ENCODE measurements at regions not wholly inside any gene's neighbourhood (a gene's known extent, or its start where the extent isn't known, plus 50 kb on each side); places are given as distances from the start of the nearest gene placed in this dataset.

DNA sequence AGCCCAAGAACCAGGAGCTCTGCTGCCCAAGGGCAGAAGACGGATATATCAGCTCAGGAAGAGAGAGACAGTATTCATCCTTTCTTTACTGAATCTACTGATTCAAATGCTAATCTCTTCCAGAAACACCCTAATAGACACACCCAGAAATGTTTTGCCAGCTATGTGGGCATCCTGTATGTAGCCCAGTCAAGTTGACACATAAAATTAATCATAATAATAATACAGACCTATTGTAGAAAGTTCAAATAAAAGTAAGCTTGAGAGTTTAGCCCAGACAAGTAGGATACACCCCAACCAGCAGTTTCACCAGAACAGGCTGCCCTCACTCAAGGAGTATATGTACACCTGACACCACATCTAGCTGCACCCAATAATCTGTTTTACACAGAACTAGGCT is 73.9 kb upstream of the VGLL2 start:
- Mint-ChIP-seq H3K4me1 (ENCODE audit: low read depth) (no peaks in the 10 kb centered on the region), H3K4me3 (ENCODE audit: low read depth) (no peak overlapping the region), H3K36me3 (ENCODE audit: low read depth) (no peaks in the 10 kb centered on the region), H3K27ac (no peak overlapping the region), H3K9me3 (no peaks in the 10 kb centered on the region), H3K27me3 (ENCODE audit: low read depth) (no peaks in the 10 kb centered on the region)
- no peak for DNase-seq (ENCODE audit: low spot score)
- intact Hi-C loops (cut with micrococcal nuclease) = no loop called here

DNA sequence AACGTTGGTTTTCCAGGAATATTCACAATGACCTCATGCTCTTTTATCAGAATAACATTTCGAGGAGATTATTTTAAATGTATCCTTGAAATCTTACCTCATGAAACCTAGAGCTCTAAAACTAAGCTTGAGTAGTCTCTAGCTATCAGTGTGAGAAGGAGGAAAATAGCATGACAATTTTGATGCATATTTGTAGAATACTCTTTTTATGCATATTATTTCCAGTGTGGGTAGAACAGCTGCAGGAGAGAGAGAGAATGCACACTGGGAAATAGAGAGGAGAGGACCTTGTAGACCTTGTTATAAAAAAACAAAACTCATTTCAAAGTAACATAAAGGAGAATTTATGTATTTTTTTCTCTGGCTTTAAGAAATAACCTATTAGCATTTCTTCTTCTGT is 71.1 kb upstream of the VGLL2 start:
- intact Hi-C loops (cut with micrococcal nuclease) = no loop called here
- no peak for DNase-seq (ENCODE audit: low spot score)
- Mint-ChIP-seq H3K27ac (no peak overlapping the region), H3K36me3 (ENCODE audit: low read depth) (no peaks in the 10 kb centered on the region), H3K4me1 (ENCODE audit: low read depth) (no peaks in the 10 kb centered on the region), H3K9me3 (no peaks in the 10 kb centered on the region), H3K4me3 (ENCODE audit: low read depth) (no peak overlapping the region), H3K27me3 (ENCODE audit: low read depth) (no peaks in the 10 kb centered on the region)

DNA sequence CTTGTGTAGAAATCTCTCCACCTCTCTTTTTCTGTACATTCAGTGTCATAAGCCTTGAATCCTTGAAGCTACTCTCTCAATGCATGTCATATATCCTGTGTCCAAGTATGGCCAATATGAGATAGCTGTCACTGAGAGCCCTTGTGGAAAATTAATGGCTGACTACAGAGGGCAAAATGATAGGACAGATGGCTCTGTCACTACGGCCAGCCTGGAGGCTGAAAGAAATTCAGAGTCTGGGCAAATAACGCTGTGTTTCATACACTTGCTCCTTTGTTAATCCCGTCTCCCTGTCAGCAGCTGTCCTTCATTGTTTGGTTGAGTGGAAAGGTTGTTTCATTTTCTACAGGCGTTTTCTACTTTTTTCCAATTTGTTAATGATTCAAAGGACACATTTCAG is 70.4 kb upstream of the VGLL2 start:
- intact Hi-C loops (cut with micrococcal nuclease) = no loop called here
- Mint-ChIP-seq H3K27me3 (ENCODE audit: low read depth) (no peaks in the 10 kb centered on the region), H3K9me3 (no peaks in the 10 kb centered on the region), H3K27ac (no peak overlapping the region), H3K4me1 (ENCODE audit: low read depth) (no peaks in the 10 kb centered on the region), H3K4me3 (ENCODE audit: low read depth) (no peak overlapping the region), H3K36me3 (ENCODE audit: low read depth) (no peaks in the 10 kb centered on the region)
- no peak for DNase-seq (ENCODE audit: low spot score)

DNA sequence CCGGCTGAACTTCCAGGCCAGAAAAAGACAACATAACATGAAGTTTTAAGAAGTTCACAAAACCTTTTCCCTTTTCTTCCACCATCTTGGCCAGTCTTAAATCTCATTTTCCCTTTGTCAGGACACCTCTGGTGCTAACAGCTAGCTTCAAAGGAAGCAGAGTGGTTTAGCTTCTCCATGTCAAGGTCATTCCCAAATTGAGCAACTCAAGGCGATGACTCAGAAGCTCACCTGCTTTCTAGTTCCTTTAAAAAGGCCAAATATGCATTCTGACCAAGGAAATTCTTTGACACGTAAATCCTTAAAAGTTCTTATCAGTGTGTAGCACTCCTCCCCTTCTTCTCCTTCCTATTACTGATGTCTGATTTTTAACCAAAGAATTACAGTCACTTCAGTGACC is 69.6 kb upstream of the VGLL2 start:
- Mint-ChIP-seq H3K36me3 (ENCODE audit: low read depth) (no peaks in the 10 kb centered on the region), H3K27me3 (ENCODE audit: low read depth) (no peaks in the 10 kb centered on the region), H3K4me3 (ENCODE audit: low read depth) (no peak overlapping the region), H3K4me1 (ENCODE audit: low read depth) (no peaks in the 10 kb centered on the region), H3K27ac (no peak overlapping the region), H3K9me3 (no peaks in the 10 kb centered on the region)
- intact Hi-C loops (cut with micrococcal nuclease) = no loop called here
- DNase-seq (ENCODE audit: low spot score) = no peak

DNA sequence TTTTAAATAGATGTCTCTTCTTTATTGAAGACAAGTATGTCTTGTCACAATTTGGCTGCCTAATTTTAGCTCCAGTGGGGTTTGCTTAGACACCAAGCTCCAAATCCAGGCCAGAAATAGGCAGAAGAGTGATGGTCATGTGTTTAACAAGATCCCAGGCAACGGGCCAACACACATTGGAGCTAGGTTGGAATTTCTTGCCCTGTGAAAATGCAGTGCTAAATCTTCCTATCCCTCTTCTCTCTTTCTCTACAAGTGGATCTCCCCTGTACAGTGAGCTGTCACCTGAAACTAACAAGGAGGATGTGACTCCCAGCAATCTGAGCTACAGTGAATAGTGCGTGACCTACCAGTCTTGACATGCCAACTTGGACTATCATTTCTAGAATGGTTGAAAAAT is 65.3 kb upstream of the VGLL2 start:
- Mint-ChIP-seq H3K9me3 (no peaks in the 10 kb centered on the region), H3K4me1 (ENCODE audit: low read depth) (no peaks in the 10 kb centered on the region), H3K27me3 (ENCODE audit: low read depth) (no peaks in the 10 kb centered on the region), H3K36me3 (ENCODE audit: low read depth) (no peaks in the 10 kb centered on the region), H3K4me3 (ENCODE audit: low read depth) (no peak overlapping the region), H3K27ac (no peak overlapping the region)
- no peak for DNase-seq (ENCODE audit: low spot score)
- intact Hi-C loops (cut with micrococcal nuclease) = no loop called here

DNA sequence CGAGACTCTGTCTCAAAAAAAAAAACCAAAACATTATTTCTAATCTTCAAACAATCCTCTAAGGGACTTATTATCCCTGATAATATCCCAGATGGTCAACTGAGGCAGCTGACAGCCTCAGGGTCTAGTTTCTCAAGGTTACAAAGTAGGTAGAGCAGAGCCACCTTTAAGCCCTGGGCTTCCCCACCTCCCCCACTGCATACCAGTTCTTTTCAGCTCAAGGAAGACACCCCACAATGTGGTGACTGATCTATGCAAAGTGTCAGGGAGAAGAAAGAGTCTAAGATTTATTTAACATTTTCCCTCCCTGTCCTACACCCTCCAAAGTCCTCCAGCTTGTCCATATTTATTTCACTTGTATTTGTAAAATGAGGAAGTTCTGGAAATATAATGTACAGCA is 60.5 kb upstream of the VGLL2 start:
- no peak for DNase-seq (ENCODE audit: low spot score)
- no peaks in the 10 kb centered on the region for H3K36me3 Mint-ChIP-seq (ENCODE audit: low read depth)
- no peaks in the 10 kb centered on the region for H3K9me3 Mint-ChIP-seq
- H3K4me1 Mint-ChIP-seq (ENCODE audit: low read depth) = no peaks in the 10 kb centered on the region
- intact Hi-C loops (cut with micrococcal nuclease) = no loop called here
- H3K27me3 Mint-ChIP-seq (ENCODE audit: low read depth) = no peaks in the 10 kb centered on the region
- H3K27ac Mint-ChIP-seq = no peak overlapping the region
- H3K4me3 Mint-ChIP-seq (ENCODE audit: low read depth) = no peak overlapping the region

DNA sequence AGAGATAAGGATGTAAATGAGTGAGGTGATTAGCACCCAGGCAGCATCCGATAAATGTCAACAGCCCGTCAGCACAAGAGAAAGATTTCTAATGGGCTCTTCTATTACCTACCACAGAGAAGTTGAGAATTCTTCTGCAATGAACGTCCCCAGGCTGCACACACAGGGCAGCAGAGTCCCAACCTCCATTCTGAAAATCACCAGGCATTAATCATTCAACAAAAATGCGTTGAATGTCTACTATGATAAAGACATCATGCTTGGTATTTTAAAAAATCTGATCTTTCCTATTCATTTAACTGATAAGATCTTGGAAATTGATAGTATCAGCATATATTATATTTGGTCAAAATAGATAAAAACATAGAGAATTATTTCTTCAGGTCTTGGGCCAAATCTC is 59.5 kb upstream of the VGLL2 start:
- DNase-seq (ENCODE audit: low spot score) = no peak
- H3K9me3 Mint-ChIP-seq = no peaks in the 10 kb centered on the region
- no peaks in the 10 kb centered on the region for H3K27me3 Mint-ChIP-seq (ENCODE audit: low read depth)
- H3K27ac Mint-ChIP-seq = no peak overlapping the region
- H3K4me1 Mint-ChIP-seq (ENCODE audit: low read depth) = no peaks in the 10 kb centered on the region
- no peak overlapping the region for H3K4me3 Mint-ChIP-seq (ENCODE audit: low read depth)
- intact Hi-C loops (cut with micrococcal nuclease) = no loop called here
- H3K36me3 Mint-ChIP-seq (ENCODE audit: low read depth) = no peaks in the 10 kb centered on the region

DNA sequence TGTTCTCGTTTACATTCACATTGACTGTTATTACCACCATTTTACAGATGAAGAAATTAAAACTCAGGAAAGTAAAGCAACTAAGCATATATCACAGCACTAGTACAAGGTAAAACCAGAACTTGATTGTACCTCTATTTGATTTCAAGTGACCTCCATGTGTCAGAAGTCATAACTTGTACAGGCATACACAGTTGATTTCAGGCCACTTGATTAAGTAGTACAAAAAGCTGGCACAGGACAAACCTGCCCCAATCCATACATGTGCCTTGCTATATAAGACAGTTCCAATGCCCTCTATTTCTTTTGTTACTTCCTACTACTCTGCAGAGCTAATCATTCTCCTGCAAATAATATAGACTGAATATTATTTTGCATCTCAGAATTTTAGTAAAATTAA is 58.8 kb upstream of the VGLL2 start:
- no peak for DNase-seq (ENCODE audit: low spot score)
- H3K9me3 Mint-ChIP-seq = no peaks in the 10 kb centered on the region

DNA sequence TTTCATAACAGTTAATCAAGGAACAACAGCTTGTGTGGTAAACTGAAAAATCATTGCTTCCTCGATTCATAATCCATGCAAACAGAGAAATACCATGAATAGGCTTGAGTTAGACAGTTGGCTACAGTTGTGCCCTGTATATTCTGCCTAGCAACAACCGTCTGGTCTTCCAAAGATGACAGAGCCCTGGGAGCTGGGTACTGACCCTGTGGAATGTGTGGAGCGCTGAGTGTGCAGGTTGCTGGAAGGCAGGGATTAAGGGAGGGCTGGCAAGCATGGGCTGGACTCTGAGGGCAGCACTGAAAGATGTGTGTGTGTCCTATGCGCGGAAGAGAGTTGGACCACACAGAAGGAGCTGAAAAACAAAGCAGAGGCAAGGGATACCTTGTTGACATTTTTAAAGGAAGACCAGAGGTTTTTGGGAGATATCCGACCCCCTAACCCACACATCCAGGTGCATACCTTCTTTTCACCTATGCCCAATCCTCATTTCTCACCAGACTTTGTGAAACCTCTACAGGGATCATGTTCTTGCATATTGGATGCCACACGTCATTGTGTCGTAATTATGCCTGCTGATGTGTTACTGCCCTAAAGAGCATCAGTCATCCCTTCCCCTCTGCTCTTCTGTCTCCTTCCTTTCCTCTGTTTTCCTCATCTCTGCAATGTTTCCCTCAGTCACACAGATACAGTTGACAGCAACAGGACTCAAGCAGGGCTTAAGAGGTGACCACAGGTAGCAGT is 58.2 kb upstream of the VGLL2 start:
- Mint-ChIP-seq H3K36me3 (ENCODE audit: low read depth) (no peaks in the 10 kb centered on the region), H3K9me3 (no peaks in the 10 kb centered on the region), H3K27ac (no peak overlapping the region), H3K4me3 (ENCODE audit: low read depth) (no peak overlapping the region), H3K27me3 (ENCODE audit: low read depth) (no peaks in the 10 kb centered on the region), H3K4me1 (ENCODE audit: low read depth) (no peaks in the 10 kb centered on the region)
- no peak for DNase-seq (ENCODE audit: low spot score)
- intact Hi-C loops (cut with micrococcal nuclease) = no loop called here

More for the DNA sequence above, 58.8 kb upstream of the VGLL2 start:
- H3K4me3 Mint-ChIP-seq (ENCODE audit: low read depth) = no peak overlapping the region
- H3K36me3 Mint-ChIP-seq (ENCODE audit: low read depth) = no peaks in the 10 kb centered on the region
- intact Hi-C loops (cut with micrococcal nuclease) = no loop called here
- H3K27ac Mint-ChIP-seq = no peak overlapping the region
- H3K4me1 Mint-ChIP-seq (ENCODE audit: low read depth) = no peaks in the 10 kb centered on the region
- no peaks in the 10 kb centered on the region for H3K27me3 Mint-ChIP-seq (ENCODE audit: low read depth)

DNA sequence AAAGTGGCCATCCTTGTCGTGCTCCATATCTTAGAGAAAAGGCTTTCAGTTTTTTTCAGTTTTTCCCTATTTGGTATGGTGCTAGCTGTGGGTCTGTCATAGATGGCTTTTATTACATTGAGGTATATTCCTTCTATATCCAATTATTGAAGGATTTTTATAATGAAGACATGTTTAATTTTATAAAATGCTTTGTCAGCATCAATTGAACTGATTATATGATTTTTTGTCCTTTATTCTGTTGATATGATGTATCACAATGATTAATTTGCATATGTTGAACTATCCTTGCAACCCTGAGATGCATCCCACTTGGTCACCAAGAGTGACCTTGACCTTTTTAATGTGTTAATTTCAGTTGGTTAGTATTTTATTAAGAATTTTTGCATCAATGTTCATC is 55.1 kb upstream of the VGLL2 start:
- DNase-seq (ENCODE audit: low spot score) = no peak
- no peaks in the 10 kb centered on the region for H3K4me1 Mint-ChIP-seq (ENCODE audit: low read depth)
- intact Hi-C loops (cut with micrococcal nuclease) = no loop called here
- no peak overlapping the region for H3K4me3 Mint-ChIP-seq (ENCODE audit: low read depth)
- H3K27me3 Mint-ChIP-seq (ENCODE audit: low read depth) = no peaks in the 10 kb centered on the region
- H3K36me3 Mint-ChIP-seq (ENCODE audit: low read depth) = no peaks in the 10 kb centered on the region
- no peak overlapping the region for H3K27ac Mint-ChIP-seq
- no peaks in the 10 kb centered on the region for H3K9me3 Mint-ChIP-seq

DNA sequence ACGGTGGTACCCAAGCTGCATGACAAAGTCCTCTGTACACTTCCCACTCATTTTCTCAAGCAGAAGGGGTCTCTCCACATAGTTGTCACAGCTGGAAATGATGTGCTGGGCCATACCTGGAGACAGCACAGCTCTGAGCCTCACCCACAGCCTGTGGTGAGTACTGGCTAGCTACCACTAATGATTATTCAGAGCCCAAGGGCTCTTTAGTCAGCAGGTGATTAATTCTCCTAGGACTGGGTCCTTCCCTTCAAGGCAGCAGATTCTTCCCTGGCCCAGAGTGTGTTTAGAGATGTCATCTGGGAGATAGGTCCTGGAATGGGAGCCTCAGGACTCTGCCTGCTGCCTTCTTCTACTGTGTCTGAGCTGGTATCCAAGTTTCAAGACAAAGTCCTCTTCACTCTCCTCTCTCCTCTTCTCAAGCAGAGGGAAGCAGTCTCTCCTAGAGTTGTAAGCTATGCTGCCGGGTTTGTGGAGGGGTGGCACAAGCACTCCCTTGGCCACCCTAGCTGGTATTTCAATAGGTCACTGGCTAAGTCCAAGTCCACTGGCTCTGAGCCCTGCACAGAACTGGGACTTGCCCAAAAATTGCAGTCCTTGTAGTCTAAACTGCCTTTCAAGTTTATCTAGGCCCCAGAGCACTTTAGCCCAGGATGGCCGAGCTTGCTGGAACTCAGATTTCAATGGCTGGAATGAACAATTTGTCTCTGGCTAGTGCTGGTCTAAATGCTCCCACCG is 49.8 kb upstream of the VGLL2 start:
- H3K4me1 Mint-ChIP-seq (ENCODE audit: low read depth) = no peaks in the 10 kb centered on the region
- intact Hi-C loops (cut with micrococcal nuclease) = no loop called here
- no peak overlapping the region for H3K4me3 Mint-ChIP-seq (ENCODE audit: low read depth)
- DNase-seq (ENCODE audit: low spot score) = no peak
- H3K9me3 Mint-ChIP-seq = no peaks in the 10 kb centered on the region
- H3K27me3 Mint-ChIP-seq (ENCODE audit: low read depth) = no peaks in the 10 kb centered on the region
- no peaks in the 10 kb centered on the region for H3K36me3 Mint-ChIP-seq (ENCODE audit: low read depth)
- no peak overlapping the region for H3K27ac Mint-ChIP-seq
